8988T (cell line): ENCODE measurements at regions not wholly inside any gene's neighbourhood (a gene's known extent, or its start where the extent isn't known, plus 50 kb on each side); places are given as distances from the start of the nearest gene placed in this dataset.

Source experiments
- DNase-seq: peaks from one replicate; pipeline ENCODE4 v3.0.0; 2011

- no peak for DNase-seq
These were observed 114.9 kb upstream of the HIVEP3 start for GRCh38 chr1:42033629-42034028.

- DNase-seq = no peak
These were observed 99.0 kb upstream of the HIVEP3 start for GRCh38 chr1:42017730-42018129.

GRCh38 chr1:42017259-42017658 is 98.5 kb upstream of the HIVEP3 start:
- DNase-seq = no peak

GRCh38 chr1:42014823-42015222 is 96.1 kb upstream of the HIVEP3 start:
- no peak for DNase-seq

GRCh38 chr1:42013881-42014470 is 95.3 kb upstream of the HIVEP3 start:
- no peak for DNase-seq

- DNase-seq = no peak
These were observed 94.1 kb upstream of the HIVEP3 start for GRCh38 chr1:42012852-42013251.

GRCh38 chr1:42010381-42010780 is 91.7 kb upstream of the HIVEP3 start:
- DNase-seq = no peak

- DNase-seq = no peak
These were observed 89.5 kb upstream of the HIVEP3 start for GRCh38 chr1:42008264-42008663.

- DNase-seq = no peak
These were observed 88.1 kb upstream of the HIVEP3 start for GRCh38 chr1:42006836-42007235.

GRCh38 chr1:42006093-42006492 is 87.4 kb upstream of the HIVEP3 start:
- no peak for DNase-seq

- DNase-seq = no peak
These were observed 86.8 kb upstream of the HIVEP3 start for GRCh38 chr1:42005530-42005929.

- no peak for DNase-seq
These were observed 86.1 kb upstream of the HIVEP3 start for GRCh38 chr1:42004860-42005259.

GRCh38 chr1:42004322-42004721 is 85.6 kb upstream of the HIVEP3 start:
- DNase-seq = no peak

- DNase-seq = no peak
These were observed 84.7 kb upstream of the HIVEP3 start for GRCh38 chr1:42003433-42003832.

- no peak for DNase-seq
These were observed 83.5 kb upstream of the HIVEP3 start for GRCh38 chr1:42002220-42002619.

GRCh38 chr1:42000766-42001165 is 82.0 kb upstream of the HIVEP3 start:
- no peak for DNase-seq

GRCh38 chr1:41999884-42000283 is 81.2 kb upstream of the HIVEP3 start:
- no peak for DNase-seq

- no peak for DNase-seq
These were observed 79.5 kb upstream of the HIVEP3 start for GRCh38 chr1:41998250-41998649.

GRCh38 chr1:41997153-41997552 is 78.4 kb upstream of the HIVEP3 start:
- DNase-seq = no peak

GRCh38 chr1:41995441-41996130 is 76.9 kb upstream of the HIVEP3 start:
- no peak for DNase-seq

- DNase-seq = no peak
These were observed 75.6 kb upstream of the HIVEP3 start for GRCh38 chr1:41994195-41994894.

- no peak for DNase-seq
These were observed 64.7 kb upstream of the HIVEP3 start for GRCh38 chr1:41983451-41983850.

GRCh38 chr1:41981796-41982195 is 63.1 kb upstream of the HIVEP3 start:
- no peak for DNase-seq
